A549 (cell line): ENCODE measurements at regions not wholly inside any gene's neighbourhood (a gene's known extent, or its start where the extent isn't known, plus 50 kb on each side); places are given as distances from the start of the nearest gene placed in this dataset.

Experiments
- ATAC-seq, 2 experiments: fragments of 200-7000 bp in 1 of 2; fragments of >200 bp in 1 of 2; cut with Nextera tagmentation in 1 of 2; cut with Tn5 transposase in 1 of 2; 3 replicates each; pipeline versions ENCODE4 v1.8.0 to v1.9.1; 2018 to 2020; ENCODE audit warnings: mild to moderate bottlenecking in 1 of 2, moderate library complexity in 1 of 2
- CTCF ChIA-PET: fragments of 300-600 bp; sonication (Branson Sonifier 250); formaldehyde crosslinking; extraction: SDS; loops from one replicate; lab custom pipeline; 2021; ENCODE audit warnings: antibody characterized with exemption, inconsistent platforms; lab: Yijun Ruan, JAX
- POLR2A ChIA-PET: fragments of 350-600 bp; formaldehyde crosslinking; extraction: SDS; loops from one replicate; lab custom pipeline; 2021; ENCODE audit warnings: antibody characterized with exemption, inconsistent platforms; lab: Yijun Ruan, JAX
- DNase-seq, 2 experiments: peaks; one replicate each; pipeline versions ENCODE4 v3.0.0 to v3.0.0-alpha.2; 2011 to 2016; ENCODE audit warnings: low read depth in 1 of 2, low spot score in 1 of 2
- FAIRE-seq: peaks from 2 replicates; lab custom pipeline; 2011; peaks lifted over from hg19 to GRCh38; lab: Jason Lieb, UNC
- H3K27ac ChIP-seq, 2 experiments: fragments of >200 bp; sonication (Bioruptor Twin); formaldehyde crosslinking; 3 replicates each; pipeline ENCODE4 v1.5.1; 2016 to 2017
- H3K4me1 ChIP-seq: fragments of >200 bp; sonication (Bioruptor Twin); formaldehyde crosslinking; 3 replicates; pipeline ENCODE4 v1.6.1; 2016
- H3K4me2 ChIP-seq: fragments of >200 bp; sonication (Bioruptor Twin); formaldehyde crosslinking; 3 replicates; pipeline ENCODE4 v1.6.1; 2016
- H3K4me3 ChIP-seq: fragments of >200 bp; sonication (Bioruptor Twin); formaldehyde crosslinking; 3 replicates; pipeline ENCODE4 v1.5.1; 2016
- H3K9me3 ChIP-seq: fragments of >200 bp; sonication (Bioruptor Twin); formaldehyde crosslinking; 3 replicates; pipeline ENCODE4 v1.6.1; 2016
- ATOH8 ChIP-seq: fragments of 250-450 bp; sonication (Bioruptor Pico); IDR thresholded peaks from 2 replicates; pipeline ENCODE4 v1.5.0; 2020; ENCODE audit warnings: low read depth, mild to moderate bottlenecking, moderate library complexity
- BHLHE40 ChIP-seq: IDR thresholded peaks from 2 replicates; pipeline ENCODE4 v1.6.1; 2012; ENCODE audit warnings: low read depth, low read length, inconsistent platforms
- CBX2 ChIP-seq: fragments of 200-600 bp; sonication (generic); IDR thresholded peaks from 2 replicates; pipeline ENCODE4 v1.6.1; 2016; ENCODE audit warnings: low read depth, mild to moderate bottlenecking, borderline replicate concordance
- CHD4 ChIP-seq: fragments of 200-600 bp; sonication (generic); IDR thresholded peaks from 2 replicates; pipeline ENCODE4 v1.6.1; 2016; ENCODE audit warnings: antibody characterized with exemption, mild to moderate bottlenecking, borderline replicate concordance
- ELK1 ChIP-seq: fragments of 150-350 bp; IDR thresholded peaks from 2 replicates; pipeline ENCODE4 v1.6.1; 2014; ENCODE audit warnings: low read depth, mild to moderate bottlenecking, low read length
- ESRRA ChIP-seq: fragments of 150-350 bp; IDR thresholded peaks from 2 replicates; pipeline ENCODE4 v1.6.1; 2014; ENCODE audit warnings: mild to moderate bottlenecking, low read length, borderline replicate concordance
- FOSL2 ChIP-seq, 2 experiments: fragments of 450-650 bp in 1 of 2; fragments of >200 bp in 1 of 2; sonication (Bioruptor Twin) in 1 of 2; formaldehyde crosslinking; IDR thresholded peaks; 2 replicates each; pipeline versions ENCODE4 v1.5.0 to v1.6.1; 2016 to 2020; ENCODE audit warnings: mild to moderate bottlenecking in 1 of 2, moderate library complexity in 1 of 2
- HDAC2 ChIP-seq: fragments of 200-600 bp; sonication (generic); IDR thresholded peaks from 2 replicates; pipeline ENCODE4 v1.6.1; 2016
- HEYL ChIP-seq: fragments of 250-450 bp; sonication (Bioruptor Pico); IDR thresholded peaks from 2 replicates; pipeline ENCODE4 v1.8.0; 2021; ENCODE audit warnings: mild to moderate bottlenecking, moderate library complexity
- HMGXB4 ChIP-seq: fragments of 250-450 bp; sonication (Bioruptor Pico); IDR thresholded peaks from 2 replicates; pipeline ENCODE4 v1.5.0; 2021; ENCODE audit warnings: mild to moderate bottlenecking, moderate library complexity, borderline replicate concordance
- HOXB5 ChIP-seq: fragments of 250-450 bp; sonication (Bioruptor Pico); IDR thresholded peaks from 2 replicates; pipeline ENCODE4 v1.5.0; 2020; ENCODE audit warnings: mild to moderate bottlenecking, moderate library complexity
- JUN ChIP-seq, 2 experiments: fragments of >200 bp; sonication (Bioruptor Twin); formaldehyde crosslinking; IDR thresholded peaks; 2 replicates in 1 of 2; 3 replicates in 1 of 2; pipeline ENCODE4 v1.6.1; 2016 to 2017
- KDM1A ChIP-seq: fragments of 200-600 bp; sonication (generic); IDR thresholded peaks from 2 replicates; pipeline ENCODE4 v1.6.1; 2016; ENCODE audit warnings: low read depth, mild to moderate bottlenecking
- MAZ ChIP-seq: fragments of 150-350 bp; IDR thresholded peaks from 2 replicates; pipeline ENCODE4 v1.6.1; 2014; ENCODE audit warnings: antibody characterized with exemption, low read depth, low read length, borderline replicate concordance
- NPAS2 ChIP-seq: fragments of 250-450 bp; sonication (Bioruptor Pico); IDR thresholded peaks from 2 replicates; pipeline ENCODE4 v1.8.0; 2022; ENCODE audit warnings: mild to moderate bottlenecking, moderate library complexity, borderline replicate concordance
- NR3C1 ChIP-seq: fragments of >200 bp; sonication (Bioruptor Twin); formaldehyde crosslinking; IDR thresholded peaks from 3 replicates; pipeline ENCODE4 v1.6.1; 2017
- POLR2A ChIP-seq: IDR thresholded peaks from 2 replicates; pipeline ENCODE4 v1.6.1; 2012; ENCODE audit warnings: mild to moderate bottlenecking, low read length
- POLR2AphosphoS2 ChIP-seq: conservative IDR thresholded peaks from 2 replicates; pipeline ENCODE4 v1.6.1; 2012; ENCODE audit warnings: low read length, improper control_type of control experiment, inconsistent platforms
- RCOR1 ChIP-seq: fragments of 150-350 bp; IDR thresholded peaks from 2 replicates; pipeline ENCODE4 v1.6.1; 2014; ENCODE audit warnings: antibody characterized with exemption, low read length, low read depth
- SREBF2 ChIP-seq: fragments of 450-650 bp; IDR thresholded peaks from 2 replicates; pipeline ENCODE4 v1.6.1; 2014; ENCODE audit warnings: mild to moderate bottlenecking, moderate library complexity
- ZFP36 ChIP-seq: fragments of 450-650 bp; IDR thresholded peaks from 2 replicates; pipeline ENCODE4 v1.6.1; 2014; ENCODE audit warnings: borderline replicate concordance; ENCODE audit not compliant: partially characterized antibody
- ZSCAN20 ChIP-seq: fragments of 250-450 bp; sonication (Bioruptor Pico); IDR thresholded peaks from 2 replicates; pipeline ENCODE4 v1.8.0; 2022; ENCODE audit warnings: mild to moderate bottlenecking, moderate library complexity
- WGBS: methylation state at CpG from one replicate; pipeline ENCODE4 v1.1.6; 2017; ENCODE audit errors: missing lambda C conversion rate; 5-methylcytosine and 5-hydroxymethylcytosine counted together
- TF ChIP-seq, protein P1 (sequence below): fragments of 200-600 bp; sonication (generic); IDR thresholded peaks from 2 replicates; pipeline ENCODE4 v1.6.1; 2016; ENCODE audit warnings: antibody characterized with exemption, mild to moderate bottlenecking, moderate library complexity
- TF ChIP-seq, protein P2 (sequence below): fragments of >200 bp; sonication (Bioruptor Twin); formaldehyde crosslinking; IDR thresholded peaks from 2 replicates; pipeline ENCODE4 v1.6.1; 2016
- TF ChIP-seq, protein P3 (sequence below): IDR thresholded peaks from 2 replicates; pipeline ENCODE4 v1.6.1; 2012; ENCODE audit warnings: low read depth, borderline replicate concordance

GRCh38 chr20:19922716-19923115, 94.4 kb upstream of the NAA20 start:
- ATAC-seq (no peak; a peak in 1 of 6 replicates), DNase-seq (no peak), FAIRE-seq (no peak)
- ChIA-PET POLR2A (no interaction called here), CTCF (interaction anchor here (0.9 to 1.6 kb wide), 7 partner anchors 9 to 137 kb away, joined by 3 to 4 read pairs (median 4); no protein-coding TSS in a partner anchor)
- Histone ChIP-seq H3K4me3 (no peak overlapping the region), H3K9me3 (no peaks in the 10 kb centered on the region), H3K4me1 (0 out of 3 replicates have a peak, but pooled peaks cover 3% of the 10 kb centered on the region), H3K4me2 (no peak overlapping the region), H3K27ac (no peak overlapping the region; a peak in 1 of 6 replicates)
- 91% methylated on average over 7 of the region's 7 CpGs for WGBS
- TF ChIP-seq, protein P1, sequence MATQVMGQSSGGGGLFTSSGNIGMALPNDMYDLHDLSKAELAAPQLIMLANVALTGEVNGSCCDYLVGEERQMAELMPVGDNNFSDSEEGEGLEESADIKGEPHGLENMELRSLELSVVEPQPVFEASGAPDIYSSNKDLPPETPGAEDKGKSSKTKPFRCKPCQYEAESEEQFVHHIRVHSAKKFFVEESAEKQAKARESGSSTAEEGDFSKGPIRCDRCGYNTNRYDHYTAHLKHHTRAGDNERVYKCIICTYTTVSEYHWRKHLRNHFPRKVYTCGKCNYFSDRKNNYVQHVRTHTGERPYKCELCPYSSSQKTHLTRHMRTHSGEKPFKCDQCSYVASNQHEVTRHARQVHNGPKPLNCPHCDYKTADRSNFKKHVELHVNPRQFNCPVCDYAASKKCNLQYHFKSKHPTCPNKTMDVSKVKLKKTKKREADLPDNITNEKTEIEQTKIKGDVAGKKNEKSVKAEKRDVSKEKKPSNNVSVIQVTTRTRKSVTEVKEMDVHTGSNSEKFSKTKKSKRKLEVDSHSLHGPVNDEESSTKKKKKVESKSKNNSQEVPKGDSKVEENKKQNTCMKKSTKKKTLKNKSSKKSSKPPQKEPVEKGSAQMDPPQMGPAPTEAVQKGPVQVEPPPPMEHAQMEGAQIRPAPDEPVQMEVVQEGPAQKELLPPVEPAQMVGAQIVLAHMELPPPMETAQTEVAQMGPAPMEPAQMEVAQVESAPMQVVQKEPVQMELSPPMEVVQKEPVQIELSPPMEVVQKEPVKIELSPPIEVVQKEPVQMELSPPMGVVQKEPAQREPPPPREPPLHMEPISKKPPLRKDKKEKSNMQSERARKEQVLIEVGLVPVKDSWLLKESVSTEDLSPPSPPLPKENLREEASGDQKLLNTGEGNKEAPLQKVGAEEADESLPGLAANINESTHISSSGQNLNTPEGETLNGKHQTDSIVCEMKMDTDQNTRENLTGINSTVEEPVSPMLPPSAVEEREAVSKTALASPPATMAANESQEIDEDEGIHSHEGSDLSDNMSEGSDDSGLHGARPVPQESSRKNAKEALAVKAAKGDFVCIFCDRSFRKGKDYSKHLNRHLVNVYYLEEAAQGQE, result no peak
- no peak for TF ChIP-seq HMGXB4 (CRISPR knock-in tag)
- TF ChIP-seq RCOR1, result no peak
- TF ChIP-seq CBX2, result no peak
- no peak for TF ChIP-seq CHD4
- no peak for TF ChIP-seq MAZ
- TF ChIP-seq NR3C1, result no peak
- TF ChIP-seq NPAS2, result no peak
- TF ChIP-seq POLR2A, result no peak
- TF ChIP-seq ELK1, result no peak
- TF ChIP-seq ZSCAN20 (CRISPR knock-in tag), result no peak
- TF ChIP-seq ZFP36, result no peak

- TF ChIP-seq HDAC2, result no peak
- TF ChIP-seq, all 56 proteins: peak for 0
- 79% methylated on average over 3 of the region's 3 CpGs for WGBS
- H3K4me3 ChIP-seq, result no peak overlapping the region
- H3K9me3 ChIP-seq, result no peaks in the 10 kb centered on the region
- 0 out of 3 replicates have a peak, but pooled peaks cover 7% of the 10 kb centered on the region for H3K4me1 ChIP-seq
- no peak overlapping the region for H3K27ac ChIP-seq
- no peak overlapping the region for H3K4me2 ChIP-seq
- no peak for FAIRE-seq
- POLR2A ChIA-PET, result no interaction called here
- CTCF ChIA-PET, result no interaction called here
- DNase-seq, result no peak
- no peak for ATAC-seq
Observed at GRCh38 chr20:19923762-19924161, 93.4 kb upstream of the NAA20 start.

- H3K27ac ChIP-seq, result no peak overlapping the region
- no peak for ATAC-seq
- DNase-seq, result no peak
- no peak overlapping the region for H3K4me3 ChIP-seq
- ChIA-PET POLR2A (no interaction called here), CTCF (no interaction called here)
- H3K9me3 ChIP-seq, result no peaks in the 10 kb centered on the region
- H3K4me2 ChIP-seq, result no peak overlapping the region
- WGBS, result 93% methylated on average over 3 of the region's 5 CpGs
- FAIRE-seq, result no peak
- H3K4me1 ChIP-seq, result 0 out of 3 replicates have a peak, but pooled peaks cover 7% of the 10 kb centered on the region
- TF ChIP-seq HOXB5 (CRISPR knock-in tag) (no peak), HDAC2 (no peak), HEYL (CRISPR knock-in tag) (no peak), SREBF2 (no peak), JUN (IDR thresholded peaks at IDR 0.05) (no peak), BHLHE40 (no peak), ESRRA (no peak), FOSL2 (IDR thresholded peaks at IDR 0.05) (no peak), FOSL2 (CRISPR knock-in tag; IDR thresholded peaks at IDR 0.05) (no peak), ATOH8 (CRISPR knock-in tag) (no peak), POLR2AphosphoS2 (no peak), ELK1 (no peak), KDM1A (no peak)
- TF ChIP-seq, protein P2, sequence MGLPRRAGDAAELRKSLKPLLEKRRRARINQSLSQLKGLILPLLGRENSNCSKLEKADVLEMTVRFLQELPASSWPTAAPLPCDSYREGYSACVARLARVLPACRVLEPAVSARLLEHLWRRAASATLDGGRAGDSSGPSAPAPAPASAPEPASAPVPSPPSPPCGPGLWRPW, result no peak
- TF ChIP-seq, protein P3, sequence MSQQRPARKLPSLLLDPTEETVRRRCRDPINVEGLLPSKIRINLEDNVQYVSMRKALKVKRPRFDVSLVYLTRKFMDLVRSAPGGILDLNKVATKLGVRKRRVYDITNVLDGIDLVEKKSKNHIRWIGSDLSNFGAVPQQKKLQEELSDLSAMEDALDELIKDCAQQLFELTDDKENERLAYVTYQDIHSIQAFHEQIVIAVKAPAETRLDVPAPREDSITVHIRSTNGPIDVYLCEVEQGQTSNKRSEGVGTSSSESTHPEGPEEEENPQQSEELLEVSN, result no peak
Observed at GRCh38 chr20:19924255-19924654, 92.9 kb upstream of the NAA20 start.
